Right ventricle myocardium inferior (tissue), 1 donor: ENCODE measurements at regions not wholly inside any gene's neighbourhood (a gene's known extent, or its start where the extent isn't known, plus 50 kb on each side); places are given as distances from the start of the nearest gene placed in this dataset.

Experiments
- ATAC-seq: fragments of 200-7000 bp; cut with Tn5 transposase; one replicate; pipeline ENCODE4 v1.9.1; 2020; ENCODE audit warnings: mild to moderate bottlenecking, moderate library complexity
- DNase-seq: peaks from one replicate; pipeline ENCODE4 v3.0.0; 2021; ENCODE audit errors: missing footprints
- intact Hi-C: fragments of 100-400 bp; cut with DNase I; formaldehyde crosslinking; loops from one replicate; pipeline ENCODE4 v1.11.0; 2022
- donor health status: DM: no; HTN: yes; CAD: no; lungs with severe emphysema.

GRCh38 chr1:58003988-58004387 lies 542.5 kb downstream of the OMA1 start:
- ATAC-seq = no peak
- intact Hi-C loops = no loop called here
- no peak for DNase-seq

GRCh38 chr1:58003059-58003458 lies 543.5 kb downstream of the OMA1 start:
- ATAC-seq = no peak
- intact Hi-C loops = no loop called here
- DNase-seq = no peak

GRCh38 chr1:58000821-58001220 lies 545.7 kb downstream of the OMA1 start:
- ATAC-seq = no peak
- intact Hi-C loops = no loop called here
- no peak for DNase-seq

GRCh38 chr1:58000116-58000515 lies 546.4 kb downstream of the OMA1 start:
- ATAC-seq = no peak
- intact Hi-C loops = no loop called here
- no peak for DNase-seq

GRCh38 chr1:57996400-57996799 lies 550.1 kb downstream of the OMA1 start:
- DNase-seq = no peak
- intact Hi-C loops = no loop called here
- ATAC-seq = no peak

- intact Hi-C loops = no loop called here
- DNase-seq = no peak
Observed at GRCh38 chr1:57991289-57991688, 555.2 kb downstream of the OMA1 start.

GRCh38 chr1:57989877-57990276 lies 556.6 kb downstream of the OMA1 start:
- intact Hi-C loops = no loop called here
- ATAC-seq (no peak), DNase-seq (no peak)

More at GRCh38 chr1:57991289-57991688, 555.2 kb downstream of the OMA1 start:
- ATAC-seq = no peak

GRCh38 chr1:57987523-57987922 lies 559.0 kb downstream of the OMA1 start:
- ATAC-seq (no peak), DNase-seq (no peak)
- intact Hi-C loops = no loop called here

- intact Hi-C loops = no loop called here
- no peak for ATAC-seq
Observed at GRCh38 chr1:57986432-57986831, 560.1 kb downstream of the OMA1 start.

GRCh38 chr1:57984277-57984676 lies 560.4 kb upstream of the DAB1 start:
- ATAC-seq = no peak
- intact Hi-C loops = no loop called here
- no peak for DNase-seq

More at GRCh38 chr1:57986432-57986831, 560.1 kb downstream of the OMA1 start:
- no peak for DNase-seq

GRCh38 chr1:57983441-57983840 lies 559.6 kb upstream of the DAB1 start:
- DNase-seq (no peak), ATAC-seq (no peak)
- intact Hi-C loops = no loop called here

- intact Hi-C loops = no loop called here
- DNase-seq (no peak), ATAC-seq (no peak)
Observed at GRCh38 chr1:57982852-57983251, 559.0 kb upstream of the DAB1 start.

GRCh38 chr1:57976216-57976615 lies 552.4 kb upstream of the DAB1 start:
- ATAC-seq (no peak), DNase-seq (no peak)
- intact Hi-C loops = no loop called here

- ATAC-seq = no peak
- intact Hi-C loops = no loop called here
- DNase-seq = no peak
Observed at GRCh38 chr1:57968321-57968720, 544.5 kb upstream of the DAB1 start.

- DNase-seq = no peak
- intact Hi-C loops = no loop called here
- no peak for ATAC-seq
Observed at GRCh38 chr1:57966751-57967406, 543.0 kb upstream of the DAB1 start.

- no peak for ATAC-seq
- intact Hi-C loops = no loop called here
Observed at GRCh38 chr1:57966340-57966739, 542.5 kb upstream of the DAB1 start.

GRCh38 chr1:57963581-57963980 lies 539.7 kb upstream of the DAB1 start:
- intact Hi-C loops = no loop called here
- ATAC-seq = no peak
- DNase-seq = no peak

More at GRCh38 chr1:57966340-57966739, 542.5 kb upstream of the DAB1 start:
- no peak for DNase-seq

GRCh38 chr1:57959531-57960241 lies 535.8 kb upstream of the DAB1 start:
- intact Hi-C loops = no loop called here
- ATAC-seq (no peak), DNase-seq (no peak)

- intact Hi-C loops = no loop called here
- DNase-seq = no peak
- ATAC-seq = no peak
Observed at GRCh38 chr1:57957576-57957975, 533.7 kb upstream of the DAB1 start.

GRCh38 chr1:57951390-57951789 lies 527.5 kb upstream of the DAB1 start:
- DNase-seq = no peak
- intact Hi-C loops = no loop called here
- ATAC-seq = no peak

- intact Hi-C loops = no loop called here
- ATAC-seq = no peak
Observed at GRCh38 chr1:57949168-57949567, 525.3 kb upstream of the DAB1 start.

More at GRCh38 chr1:57949168-57949567, 525.3 kb upstream of the DAB1 start:
- DNase-seq = no peak
